ENCODE measurements at regions not wholly inside any gene's neighbourhood (a gene's known extent, or its start where the extent isn't known, plus 50 kb on each side); places are given as distances from the start of the nearest gene placed in this dataset.

DNA sequence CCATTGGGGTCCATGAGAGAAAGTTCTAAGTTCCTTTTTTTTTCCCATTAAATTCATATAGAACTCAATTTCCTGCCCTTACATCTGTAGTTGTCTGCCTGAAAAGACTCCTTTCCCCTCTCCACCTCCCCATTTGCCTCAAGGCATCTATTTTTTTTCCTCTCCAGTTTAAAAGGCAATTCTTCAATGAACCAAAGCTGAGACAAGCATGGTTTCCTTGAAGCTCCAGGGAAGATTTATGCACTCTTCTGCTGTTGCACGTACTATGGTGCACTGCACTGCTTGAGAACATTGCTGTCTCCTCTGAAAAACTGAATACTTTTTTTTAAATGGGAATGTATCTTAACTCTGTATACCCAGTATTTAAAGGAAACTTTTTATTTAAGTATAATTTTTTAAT is 465.2 kb downstream of the CD83 start:
- H3K27me3 ChIP-seq (ENCODE audit: control insufficient read depth, insufficient read depth, low read length): no peaks in the 10 kb centered on the region
- no peak for TF ChIP-seq CTCF (IDR thresholded peaks at IDR 0.05; ENCODE audit: insufficient read depth, low read length, severe bottlenecking)
- DNase-seq (ENCODE audit: low read depth) (no peak), FAIRE-seq (no peak)
- no peaks in the 10 kb centered on the region for H3K36me3 ChIP-seq (ENCODE audit: control insufficient read depth, insufficient read depth, low read length)
- H3K4me3 ChIP-seq (ENCODE audit: low read depth, low read length): no peak overlapping the region

DNA sequence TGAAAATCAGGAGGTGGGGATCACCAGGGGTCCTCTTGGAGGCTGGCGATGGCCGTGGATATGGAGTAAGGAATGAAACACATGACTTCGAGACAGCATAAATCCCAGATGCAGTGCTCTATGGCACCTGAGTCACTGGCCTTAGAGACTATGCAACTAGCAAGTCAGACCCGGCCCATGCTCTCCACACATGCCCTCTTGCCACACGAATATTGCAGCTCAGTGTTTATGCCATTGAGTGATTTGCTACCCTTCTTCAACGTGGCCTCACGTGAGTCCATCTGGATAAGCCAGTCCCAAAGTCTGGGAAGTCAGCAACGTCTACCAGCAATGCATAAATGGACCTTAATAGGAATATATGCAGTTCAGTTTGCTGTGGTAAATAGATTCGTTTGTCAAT is 466.3 kb downstream of the CD83 start:
- no peak for DNase-seq (ENCODE audit: low read depth)
- FAIRE-seq: no peak

DNA sequence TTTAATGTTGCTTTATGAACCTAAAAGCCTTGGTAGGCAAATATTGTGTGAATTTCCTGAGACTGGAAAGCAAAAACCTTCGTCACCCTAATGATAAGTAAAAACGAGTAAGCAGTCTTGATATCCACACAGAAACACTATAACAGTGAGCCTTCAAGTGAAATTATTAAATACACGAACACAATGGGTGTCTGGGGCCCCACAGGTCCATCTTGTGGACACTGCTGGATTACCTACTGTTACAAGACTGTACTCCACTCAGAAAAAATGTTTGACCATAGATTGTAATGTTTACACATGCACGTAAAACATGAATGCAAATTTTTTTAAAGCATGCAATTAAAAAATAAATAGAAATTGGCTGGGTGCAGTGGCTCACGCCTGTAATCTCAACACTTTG is 466.9 kb downstream of the CD83 start:
- no peak for TF ChIP-seq CTCF (IDR thresholded peaks at IDR 0.05; ENCODE audit: insufficient read depth, low read length, severe bottlenecking)
- FAIRE-seq (no peak), DNase-seq (ENCODE audit: low read depth) (no peak)
- no peak overlapping the region for H3K4me3 ChIP-seq (ENCODE audit: low read depth, low read length)
- H3K36me3 ChIP-seq (ENCODE audit: control insufficient read depth, insufficient read depth, low read length): no peaks in the 10 kb centered on the region
- no peaks in the 10 kb centered on the region for H3K27me3 ChIP-seq (ENCODE audit: control insufficient read depth, insufficient read depth, low read length)

More for the DNA sequence above, 466.3 kb downstream of the CD83 start:
- Histone ChIP-seq H3K36me3 (ENCODE audit: control insufficient read depth, insufficient read depth, low read length) (no peaks in the 10 kb centered on the region), H3K4me3 (ENCODE audit: low read depth, low read length) (no peak overlapping the region), H3K27me3 (ENCODE audit: control insufficient read depth, insufficient read depth, low read length) (no peaks in the 10 kb centered on the region)
- no peak for TF ChIP-seq CTCF (IDR thresholded peaks at IDR 0.05; ENCODE audit: insufficient read depth, low read length, severe bottlenecking)

DNA sequence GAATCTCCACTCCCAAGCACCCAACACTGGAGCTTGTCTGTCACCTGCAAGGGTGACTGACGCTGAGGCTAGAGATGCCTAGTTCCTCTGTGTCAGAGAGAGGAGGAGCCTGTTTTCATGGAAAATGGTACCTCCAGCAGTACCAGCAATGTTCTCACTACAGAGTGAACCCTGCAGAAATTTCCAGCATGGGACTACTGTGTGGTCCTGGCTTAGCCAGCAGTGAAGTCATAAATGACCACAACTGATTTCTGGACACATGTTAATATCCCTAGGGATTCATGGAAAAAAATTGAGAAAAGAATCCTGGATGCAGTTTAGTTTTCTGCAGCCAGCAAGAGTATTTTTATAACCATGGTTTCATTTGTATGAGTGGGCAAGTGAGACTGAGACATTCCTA is 468.1 kb downstream of the CD83 start:
- no peak for FAIRE-seq
- no peak for TF ChIP-seq CTCF (IDR thresholded peaks at IDR 0.05; ENCODE audit: insufficient read depth, low read length, severe bottlenecking)

DNA sequence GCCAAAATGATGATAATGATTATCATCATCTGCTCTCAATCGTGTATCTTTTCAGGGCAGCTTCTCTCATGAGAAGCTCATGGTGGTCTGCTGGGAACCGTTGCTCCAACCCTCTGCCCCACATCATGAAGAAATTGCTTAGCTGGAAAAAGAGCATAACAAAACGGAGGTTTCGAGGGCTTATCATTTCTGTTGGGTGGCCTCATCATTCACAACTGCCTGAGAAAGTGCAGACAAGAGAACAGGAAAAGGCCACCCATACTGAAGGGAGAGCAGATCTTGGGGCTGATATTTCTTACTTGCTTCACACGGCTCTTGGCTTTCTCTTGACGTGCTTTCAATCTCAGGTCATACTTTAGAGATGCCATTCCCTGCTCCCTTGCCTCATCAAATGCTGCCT is 471.6 kb downstream of the CD83 start:
- no peak for TF ChIP-seq CTCF (IDR thresholded peaks at IDR 0.05; ENCODE audit: insufficient read depth, low read length, severe bottlenecking)

More for the DNA sequence above, 468.1 kb downstream of the CD83 start:
- Histone ChIP-seq H3K4me3 (ENCODE audit: low read depth, low read length) (no peak overlapping the region), H3K36me3 (ENCODE audit: control insufficient read depth, insufficient read depth, low read length) (no peaks in the 10 kb centered on the region), H3K27me3 (ENCODE audit: control insufficient read depth, insufficient read depth, low read length) (no peaks in the 10 kb centered on the region)
- DNase-seq (ENCODE audit: low read depth): no peak

DNA sequence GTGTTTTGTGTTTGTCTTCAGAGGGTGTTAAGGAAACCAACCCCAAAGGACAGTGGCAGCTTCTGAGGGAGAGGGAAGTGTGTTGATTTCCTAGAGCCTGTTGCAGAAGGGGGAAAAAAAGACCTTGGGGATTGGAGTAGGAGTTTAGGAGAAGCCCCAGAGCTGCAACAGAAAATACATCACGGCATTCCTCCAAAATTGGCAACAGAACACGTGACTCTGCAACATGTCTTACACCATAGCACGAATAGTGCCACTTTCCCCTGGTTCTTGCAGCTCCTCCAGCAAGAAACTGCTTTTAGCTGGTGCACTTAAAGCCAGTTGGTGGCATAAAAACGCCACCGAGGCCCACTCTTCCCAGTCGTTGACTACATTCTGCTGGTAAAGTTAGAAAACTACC is 473.0 kb downstream of the CD83 start:
- FAIRE-seq: peak; percentile 23

More for the DNA sequence above, 471.6 kb downstream of the CD83 start:
- no peaks in the 10 kb centered on the region for H3K36me3 ChIP-seq (ENCODE audit: control insufficient read depth, insufficient read depth, low read length)
- no peaks in the 10 kb centered on the region for H3K27me3 ChIP-seq (ENCODE audit: control insufficient read depth, insufficient read depth, low read length)
- no peak for FAIRE-seq
- DNase-seq (ENCODE audit: low read depth): no peak
- H3K4me3 ChIP-seq (ENCODE audit: low read depth, low read length): no peak overlapping the region

More for the DNA sequence above, 473.0 kb downstream of the CD83 start:
- DNase-seq (ENCODE audit: low read depth): no peak
- Histone ChIP-seq H3K36me3 (ENCODE audit: control insufficient read depth, insufficient read depth, low read length) (no peaks in the 10 kb centered on the region), H3K27me3 (ENCODE audit: control insufficient read depth, insufficient read depth, low read length) (no peaks in the 10 kb centered on the region), H3K4me3 (ENCODE audit: low read depth, low read length) (no peak overlapping the region)
- TF ChIP-seq CTCF (IDR thresholded peaks at IDR 0.05; ENCODE audit: insufficient read depth, low read length, severe bottlenecking): no peak
